Hematopoietic multipotent progenitor cell treated with erythropoietin and hydrocortisone succinate and interleukin-3 and kit ligand, for 8 days (in vitro differentiated cells): ENCODE measurements at regions not wholly inside any gene's neighbourhood (a gene's known extent, or its start where the extent isn't known, plus 50 kb on each side); places are given as distances from the start of the nearest gene placed in this dataset.
"Not testable (repeated sequence)": the region's sequence is repeated elsewhere in the genome, so short reads cannot be mapped to it uniquely, and the experiment has no call there.

ENCODE experiments used
- DNase-seq: peaks from one replicate; pipeline ENCODE4 v3.0.0-alpha.2; 2015

DNA sequence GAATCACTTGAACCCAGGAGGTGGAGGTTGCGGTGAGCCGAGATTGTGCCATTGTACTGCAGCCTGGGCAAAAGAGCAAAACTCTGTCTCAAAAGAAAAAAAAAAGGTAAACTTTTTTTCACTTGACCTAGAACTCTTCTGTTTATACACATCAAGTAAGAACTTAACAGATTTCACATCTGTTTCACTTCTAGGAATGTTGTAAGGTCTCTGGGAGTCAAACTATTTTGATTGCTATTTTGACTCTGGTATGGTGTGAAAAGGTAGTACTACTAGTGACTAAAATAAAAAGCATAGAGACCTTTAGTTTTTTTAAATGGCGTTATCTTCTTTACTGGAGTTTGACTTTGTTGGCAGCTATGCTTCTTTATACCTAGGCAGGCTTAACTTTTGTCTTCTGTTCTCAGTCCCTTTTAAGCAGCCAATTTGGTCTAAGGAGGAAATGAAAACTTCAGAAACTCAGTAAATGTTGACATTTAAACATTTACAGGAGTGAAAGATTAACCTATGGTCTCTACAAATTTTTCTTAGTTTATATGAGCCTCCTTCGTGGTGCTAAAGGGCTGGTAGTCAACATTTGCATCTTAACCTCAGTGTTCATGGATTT, 84.7 kb downstream of the METTL2B start:
- DNase-seq: not testable (repeated sequence)

DNA sequence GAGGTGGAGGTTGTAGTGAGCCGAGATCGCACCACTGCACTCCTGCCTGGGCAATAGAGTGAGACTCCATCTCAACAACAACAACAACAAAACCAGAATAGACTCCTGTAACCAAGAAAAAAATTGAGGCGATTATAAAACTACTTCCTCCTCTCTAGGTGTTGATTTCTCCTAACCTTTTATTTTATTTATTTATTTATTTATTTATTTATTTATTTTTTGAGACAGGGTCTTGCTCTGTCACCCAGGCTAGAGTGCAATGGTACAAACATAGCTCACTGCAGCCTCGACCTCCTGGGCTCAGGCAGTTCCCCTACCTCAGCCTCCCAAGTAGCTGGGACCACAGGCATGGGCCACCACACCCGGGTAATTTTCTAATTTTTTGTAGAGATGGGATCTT, 86.2 kb downstream of the METTL2B start:
- DNase-seq: not testable (repeated sequence)

DNA sequence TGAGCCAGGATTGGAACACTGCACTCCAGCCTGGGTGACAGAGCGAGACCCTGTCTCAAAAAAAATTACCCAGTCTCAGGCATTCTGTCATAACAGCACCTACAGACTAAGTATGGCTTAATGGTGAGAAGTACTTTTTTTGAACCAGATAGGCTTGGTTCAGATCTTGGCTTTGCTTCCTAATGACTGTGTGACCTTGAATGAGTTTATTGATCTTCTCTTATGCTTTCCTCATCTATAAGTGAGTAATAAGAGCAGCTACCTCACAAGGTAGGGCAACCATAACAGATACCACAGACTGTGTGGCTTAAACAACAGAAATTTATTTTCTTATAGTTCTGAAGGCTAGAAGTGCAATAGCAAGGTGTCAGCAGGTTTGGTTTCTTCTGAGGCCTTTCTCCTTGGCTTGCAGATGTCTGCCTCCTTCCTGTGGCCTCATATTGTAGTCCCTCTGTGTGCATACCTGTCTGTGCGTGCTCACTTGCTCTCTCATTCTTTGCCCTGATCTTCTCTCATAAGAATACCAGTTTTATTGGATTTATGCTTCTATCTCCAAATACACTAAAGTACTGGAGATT, 87.7 kb downstream of the METTL2B start:
- not testable (repeated sequence) for DNase-seq

DNA sequence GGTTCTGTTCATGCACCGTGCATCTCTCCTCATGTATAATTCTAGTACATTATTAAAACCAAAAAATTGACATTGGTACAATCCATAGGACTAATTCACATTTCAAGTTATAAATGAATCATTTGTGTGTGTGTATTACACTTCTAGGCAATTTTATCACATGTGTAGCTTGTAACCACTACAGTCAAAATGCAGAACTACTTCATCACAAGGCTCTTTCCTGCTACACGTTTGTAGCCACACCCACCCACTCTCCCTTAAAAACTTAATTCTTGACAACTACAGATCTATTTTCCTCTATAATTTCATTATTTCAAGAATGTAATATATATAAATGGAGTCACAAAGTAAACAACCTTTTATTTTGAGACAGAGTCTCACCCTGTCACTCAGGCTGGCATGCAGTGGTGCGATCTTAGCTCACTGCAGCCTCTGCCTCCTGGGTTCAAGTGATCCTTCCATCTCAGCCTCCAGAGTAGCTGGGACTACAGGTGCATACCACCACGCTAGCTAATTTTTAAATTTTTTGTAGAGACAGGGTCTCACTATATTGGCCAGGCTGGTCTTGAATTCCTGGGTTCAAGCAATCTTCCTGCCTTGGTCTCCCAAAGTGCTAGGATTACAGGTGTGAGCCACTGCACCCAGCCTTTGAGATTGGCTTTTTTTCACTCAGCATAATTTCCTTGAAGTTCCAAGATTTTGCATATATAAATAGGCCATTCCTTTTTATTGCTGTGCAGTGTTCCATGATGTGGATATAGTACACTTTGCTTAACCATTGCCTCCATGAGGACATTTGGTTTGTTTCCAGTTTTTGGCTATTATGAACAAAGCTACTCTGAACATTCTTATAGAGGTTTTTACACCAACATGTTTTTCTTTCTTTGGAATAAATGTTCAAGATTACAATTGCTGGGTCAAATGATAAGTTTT, 88.7 kb downstream of the METTL2B start:
- DNase-seq: not testable (repeated sequence)

DNA sequence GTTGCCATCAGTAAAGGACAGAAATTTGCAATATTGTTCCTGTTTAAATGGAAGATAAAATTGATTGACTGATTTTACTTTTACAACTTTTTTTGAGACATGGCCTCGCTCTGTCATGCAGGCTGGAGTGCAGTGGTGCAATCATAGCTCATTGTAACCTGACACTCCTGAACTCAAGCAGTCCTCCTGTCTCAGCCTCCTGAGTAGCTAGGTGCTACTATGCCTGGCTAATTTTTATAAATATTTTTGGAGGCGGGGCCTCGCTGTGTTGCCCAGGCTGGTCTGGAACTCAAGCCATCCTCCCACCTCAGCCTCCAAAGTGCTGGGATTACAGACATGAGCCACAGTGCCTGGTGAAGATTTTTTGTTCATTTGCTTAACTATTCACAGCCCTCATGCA, 96.8 kb upstream of the GARIN1A start:
- DNase-seq: not testable (repeated sequence)

DNA sequence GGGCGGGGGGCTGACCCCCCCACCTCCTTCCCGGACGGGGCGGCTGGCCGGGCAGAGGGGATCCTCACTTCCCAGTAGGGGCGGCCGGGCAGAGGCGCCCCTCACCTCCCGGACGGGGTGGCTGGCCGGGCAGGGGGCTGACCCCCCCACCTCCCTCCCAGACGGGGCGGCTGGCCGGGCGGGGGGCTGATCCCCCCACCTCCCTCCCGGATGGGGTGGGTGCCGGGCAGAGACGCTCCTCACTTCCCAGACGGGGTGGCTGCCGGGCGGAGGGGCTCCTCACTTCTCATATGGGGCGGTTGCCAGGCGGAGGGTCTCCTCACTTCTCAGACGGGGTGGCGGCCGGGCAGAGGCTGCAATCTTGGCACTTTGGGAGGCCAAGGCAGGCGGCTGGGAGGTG, 95.1 kb upstream of the GARIN1A start:
- not testable (repeated sequence) for DNase-seq

DNA sequence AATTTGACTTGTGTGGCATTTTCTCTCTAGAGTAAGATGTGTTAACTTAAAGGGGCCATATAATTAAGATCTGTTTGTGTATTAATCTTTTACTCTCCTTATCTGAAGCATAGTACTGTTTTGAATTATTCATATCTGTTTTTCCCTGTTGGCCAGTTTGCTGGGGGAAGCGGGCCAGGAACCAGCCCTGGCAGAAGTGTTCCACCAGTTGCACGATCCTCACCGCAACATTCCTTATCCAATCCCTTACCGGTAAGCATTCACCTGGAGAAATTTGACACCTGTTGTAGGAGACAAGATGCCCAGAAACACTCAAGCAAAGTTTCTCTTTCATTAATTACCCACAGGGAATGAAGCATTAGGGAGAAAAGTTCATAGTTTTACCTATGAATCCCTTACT, 92.2 kb upstream of the GARIN1A start:
- DNase-seq: not testable (repeated sequence)

DNA sequence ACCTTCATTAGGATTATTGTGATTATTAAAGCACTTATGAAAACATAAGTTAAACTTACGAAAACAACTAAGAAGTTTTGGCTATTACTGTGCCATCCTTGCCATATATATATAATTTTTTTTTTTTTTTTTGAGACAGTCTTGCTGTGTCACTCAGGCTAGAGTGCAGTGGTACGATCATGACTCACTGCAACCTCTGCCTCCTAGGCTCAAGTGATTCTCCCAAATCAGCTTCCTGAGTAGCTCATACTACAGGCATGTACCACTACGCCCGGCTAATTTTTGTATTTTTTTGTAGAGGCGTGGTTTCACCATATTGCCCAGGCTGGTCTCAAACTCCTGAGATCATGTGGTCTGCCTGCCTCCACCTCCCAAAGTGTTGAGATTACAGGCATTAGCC, 91.0 kb upstream of the GARIN1A start:
- DNase-seq: not testable (repeated sequence)

DNA sequence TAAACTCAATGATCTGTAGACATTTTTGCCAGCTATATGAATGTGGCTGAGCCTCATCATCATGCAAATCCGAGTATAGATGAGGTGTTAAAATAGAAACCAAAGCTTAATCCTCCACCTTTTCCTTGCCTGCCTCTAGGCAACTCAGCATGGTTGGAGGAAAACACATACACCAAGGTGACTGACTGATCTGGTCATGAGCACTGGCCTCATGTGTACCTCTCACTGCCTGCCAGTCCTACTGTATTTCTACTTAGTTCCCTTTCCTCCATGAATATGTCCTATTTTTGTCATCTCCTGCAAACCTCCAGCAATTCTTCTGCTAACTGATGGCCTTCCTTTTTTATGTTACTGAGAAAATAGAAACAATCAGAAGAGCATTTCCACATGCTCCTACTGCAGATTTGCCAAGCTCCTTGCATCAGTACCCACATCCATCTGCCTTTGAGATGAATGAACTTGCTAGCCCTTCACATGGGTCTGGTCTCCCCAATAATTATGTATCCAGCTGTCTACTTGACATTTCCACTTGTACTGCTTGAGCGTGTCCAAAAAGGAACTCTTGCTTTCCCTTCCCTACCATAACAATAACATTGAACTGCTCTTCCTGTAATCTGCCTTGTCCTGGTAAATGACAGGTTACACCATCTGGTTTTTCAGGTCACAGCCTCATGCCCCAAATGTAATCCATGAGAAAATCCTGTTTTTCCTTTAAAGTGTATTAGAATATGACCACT, 90.1 kb upstream of the GARIN1A start:
- not testable (repeated sequence) for DNase-seq

DNA sequence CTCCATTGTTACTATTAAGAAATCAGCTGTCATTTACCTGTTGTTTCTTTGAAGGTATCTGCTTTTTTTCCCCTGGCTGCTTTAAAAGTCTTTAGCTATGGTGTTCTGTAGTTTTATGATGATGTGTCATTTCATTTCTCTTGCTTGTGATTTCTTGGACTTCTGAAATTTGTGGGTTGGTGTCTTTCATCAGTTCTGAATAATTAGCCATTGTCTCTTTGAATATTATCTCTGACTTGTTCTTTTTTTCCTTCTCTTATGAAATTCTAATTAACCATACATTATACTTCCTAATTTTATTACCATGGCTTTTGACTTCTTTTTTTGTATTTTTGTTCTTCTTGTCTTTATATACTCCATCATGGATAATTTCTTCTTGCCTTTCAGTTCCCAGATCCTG, 85.4 kb upstream of the GARIN1A start:
- DNase-seq: not testable (repeated sequence)

DNA sequence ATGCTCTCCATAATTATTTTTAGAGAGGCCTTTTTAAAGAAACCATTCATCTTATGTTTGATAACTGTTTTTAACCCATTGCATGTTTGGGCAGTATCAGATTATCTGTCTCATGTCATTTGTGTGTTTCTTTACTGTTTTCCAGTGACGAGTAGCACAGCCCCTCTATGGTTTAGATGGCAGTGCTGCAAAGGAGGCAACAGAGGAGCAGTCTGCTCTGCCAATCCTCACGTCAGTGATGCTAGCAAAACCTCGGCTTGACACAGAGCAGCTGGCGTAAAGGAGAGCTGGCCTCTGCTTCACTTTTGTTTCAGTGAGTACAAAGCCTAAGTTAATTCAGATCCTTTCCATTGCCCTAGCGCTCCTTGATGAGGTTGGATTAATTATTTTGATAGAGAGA, 80.4 kb upstream of the GARIN1A start:
- DNase-seq: no peak

DNA sequence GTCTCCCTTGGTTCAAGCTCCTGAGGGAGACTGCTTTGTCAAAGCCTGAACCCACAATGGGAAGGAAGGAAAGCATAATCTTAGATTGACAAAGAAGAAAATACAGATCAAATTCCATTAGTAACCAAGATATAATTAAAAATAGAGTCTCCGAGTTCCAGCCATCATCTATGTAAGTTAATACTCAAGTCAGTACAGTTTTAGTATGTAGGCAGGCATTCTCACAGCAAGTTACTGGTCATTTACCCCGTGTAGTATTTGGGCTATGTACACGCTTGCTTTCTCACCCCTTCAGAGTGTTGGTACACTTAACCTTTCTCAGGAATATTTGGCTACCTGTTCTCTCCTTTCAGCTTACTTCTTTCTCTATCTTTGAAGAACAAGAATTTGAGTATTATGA, 79.9 kb upstream of the GARIN1A start:
- DNase-seq: not testable (repeated sequence)

DNA sequence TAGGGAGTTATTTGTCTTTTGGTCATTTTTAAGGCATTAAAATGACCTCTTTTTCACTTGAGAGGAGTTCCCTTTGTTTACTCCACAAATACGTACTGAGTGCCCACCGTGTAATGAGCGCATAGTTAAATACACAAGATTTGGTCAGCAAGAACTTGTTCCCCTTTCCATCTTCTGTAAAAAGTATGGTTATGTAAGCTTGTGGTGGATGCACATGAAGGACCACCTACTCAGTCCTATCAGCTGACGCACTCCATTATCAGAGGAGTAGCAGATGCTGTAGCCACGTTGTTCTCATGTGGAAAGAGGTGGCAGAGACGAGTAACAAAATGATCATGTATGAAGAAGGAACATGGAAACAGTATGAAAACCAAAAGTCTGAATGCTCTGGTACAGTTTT, 78.0 kb upstream of the GARIN1A start:
- DNase-seq: peak; percentile 5

DNA sequence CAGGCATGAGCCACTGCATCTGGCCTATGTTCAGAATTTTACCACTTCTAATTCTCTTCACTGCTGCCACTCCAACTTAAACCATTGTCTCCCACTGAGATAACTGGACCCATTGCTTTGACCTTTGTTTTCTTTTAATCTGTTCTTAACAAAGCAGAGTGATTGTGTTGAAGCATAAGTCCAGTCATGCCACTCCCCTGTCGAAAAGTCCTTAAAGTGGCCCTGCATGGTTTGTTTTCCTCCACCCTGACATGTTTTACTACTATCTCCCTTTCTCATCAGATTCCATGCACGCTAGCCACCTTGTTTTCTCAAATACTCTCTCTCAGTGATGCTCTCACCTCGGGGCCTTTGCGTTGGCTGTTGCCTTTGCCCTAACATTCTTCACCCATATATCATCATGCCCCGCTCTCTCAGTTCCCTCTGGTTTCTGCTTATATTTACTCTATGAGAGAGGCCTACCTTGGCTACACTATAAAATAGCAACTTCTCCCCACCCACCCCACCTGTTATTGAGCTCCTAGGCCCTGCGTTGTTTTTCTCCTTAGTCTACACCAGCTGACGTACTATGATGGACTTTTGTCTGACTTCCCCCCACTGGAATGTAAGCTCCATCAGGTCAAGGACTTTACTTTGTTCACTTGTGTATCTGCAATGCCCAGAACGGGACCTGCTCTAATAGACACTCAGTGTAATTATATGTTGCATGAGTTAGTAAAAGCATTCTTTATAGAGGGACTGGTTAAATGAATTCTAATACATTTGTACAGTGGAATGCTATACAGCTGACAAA, 75.6 kb upstream of the GARIN1A start:
- DNase-seq: not testable (repeated sequence)

DNA sequence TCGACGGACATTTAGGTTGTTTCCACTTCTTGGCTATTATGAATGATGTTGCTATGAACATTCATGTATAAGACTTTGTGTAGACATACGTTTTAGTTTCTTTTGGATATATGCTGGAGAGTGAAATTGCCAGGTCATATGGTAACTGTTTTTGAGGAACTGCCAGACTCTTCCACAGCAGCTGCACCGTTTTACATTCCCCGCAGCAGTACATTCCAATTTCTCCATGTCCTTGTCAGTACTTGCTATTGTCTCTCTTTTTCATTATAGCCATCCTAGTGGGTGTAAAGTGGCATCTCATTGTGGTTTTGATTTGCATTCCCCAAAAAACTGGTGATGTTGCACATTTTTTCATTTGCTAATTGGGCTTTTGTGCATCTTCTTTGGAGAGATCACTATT, 73.1 kb upstream of the GARIN1A start:
- not testable (repeated sequence) for DNase-seq

DNA sequence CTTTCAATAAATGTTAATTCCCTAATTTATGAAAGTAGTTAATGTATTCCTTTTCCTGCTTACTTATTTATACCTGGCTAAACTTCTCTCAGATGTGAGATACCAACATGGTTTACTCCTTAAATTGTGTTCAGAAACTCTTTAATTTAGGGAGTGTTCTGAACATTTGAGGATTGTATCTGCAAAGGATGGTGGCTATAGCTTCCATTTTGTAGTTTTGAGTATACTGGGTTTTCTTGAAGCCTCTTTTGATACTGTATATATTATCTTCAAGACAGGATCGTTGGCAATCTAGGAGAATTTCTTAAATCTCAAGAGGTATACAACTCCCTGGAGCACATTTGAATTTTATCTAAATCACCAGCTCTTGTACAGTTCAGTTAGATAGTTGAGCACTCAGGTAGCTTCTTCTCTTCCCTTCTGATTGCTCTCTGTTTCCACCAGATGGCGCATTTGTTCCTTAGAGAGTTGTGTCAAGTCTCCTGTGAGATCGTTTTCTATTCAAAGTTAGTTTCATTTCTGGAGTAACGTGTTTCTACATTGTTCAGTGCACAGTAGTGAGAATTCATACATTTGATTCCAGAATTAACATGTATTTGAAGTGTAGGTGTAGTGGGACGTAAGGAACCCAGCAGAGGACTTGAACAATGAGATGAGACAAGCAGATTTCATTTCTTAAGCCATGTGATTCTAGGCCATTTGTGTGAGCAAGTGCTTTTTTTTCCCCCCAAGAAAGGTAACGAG, 63.2 kb upstream of the GARIN1A start:
- peak; percentile 58 for DNase-seq

DNA sequence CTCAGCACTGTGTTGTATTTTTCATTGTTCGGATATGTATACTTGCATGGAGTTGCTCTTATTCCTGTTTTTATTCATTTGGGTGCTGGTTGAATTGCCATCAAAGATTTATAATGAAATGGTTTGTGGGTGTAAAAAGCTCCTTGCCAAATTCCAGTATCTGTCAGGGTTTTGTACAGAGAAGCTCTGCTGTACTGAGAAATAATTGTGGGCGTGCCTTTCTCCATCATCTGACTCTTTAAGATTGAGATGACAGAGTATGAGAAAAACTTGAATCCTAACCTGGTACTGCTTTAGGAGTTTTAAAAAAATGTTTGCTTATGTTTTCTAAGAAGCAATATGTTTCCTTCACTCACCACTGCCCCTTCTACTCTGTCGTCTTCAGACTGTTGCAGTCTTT, 58.7 kb upstream of the GARIN1A start:
- DNase-seq: not testable (repeated sequence)

DNA sequence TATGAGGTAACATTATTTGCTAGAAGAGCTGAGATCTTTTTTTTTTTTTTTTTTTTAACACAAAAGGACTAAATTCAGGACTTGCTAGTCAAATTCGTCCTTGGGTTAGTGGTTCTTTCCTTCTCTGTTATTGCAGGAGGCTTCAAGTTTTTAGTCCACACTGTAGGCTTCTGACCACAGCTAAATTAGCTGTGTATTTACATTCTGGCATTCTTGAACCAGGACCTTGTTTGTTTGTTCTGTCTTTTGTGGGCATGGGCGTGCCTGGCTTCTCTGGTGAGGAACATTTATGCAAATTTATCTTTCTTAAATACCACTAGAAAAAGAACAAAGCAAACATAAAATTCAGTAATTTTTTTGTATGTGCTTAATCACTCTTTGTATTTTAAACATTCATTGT, 57.3 kb upstream of the GARIN1A start:
- not testable (repeated sequence) for DNase-seq

DNA sequence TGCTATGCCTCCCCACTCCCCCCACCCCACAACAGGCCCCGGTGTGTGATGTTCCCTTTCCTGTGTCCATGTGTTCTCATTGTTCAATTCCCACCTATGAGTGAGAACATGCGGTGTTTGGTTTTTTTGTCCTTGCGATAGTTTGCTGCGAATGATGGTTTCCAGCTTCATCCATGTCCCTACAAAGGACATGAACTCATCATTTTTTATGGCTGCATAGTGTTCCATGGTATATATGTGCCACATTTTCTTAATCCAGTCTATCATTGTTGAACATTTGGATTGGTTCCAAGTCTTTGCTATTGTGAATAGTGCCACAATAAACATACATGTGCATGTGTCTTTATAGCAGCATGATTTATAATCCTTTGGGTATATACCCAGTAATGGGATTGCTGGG, 55.3 kb upstream of the GARIN1A start:
- DNase-seq: not testable (repeated sequence)
